ENCODE measurements at regions not wholly inside any gene's neighbourhood (a gene's known extent, or its start where the extent isn't known, plus 50 kb on each side); places are given as distances from the start of the nearest gene placed in this dataset.
"Not testable (repeated sequence)": the region's sequence is repeated elsewhere in the genome, so short reads cannot be mapped to it uniquely, and the experiment has no call there.

DNA sequence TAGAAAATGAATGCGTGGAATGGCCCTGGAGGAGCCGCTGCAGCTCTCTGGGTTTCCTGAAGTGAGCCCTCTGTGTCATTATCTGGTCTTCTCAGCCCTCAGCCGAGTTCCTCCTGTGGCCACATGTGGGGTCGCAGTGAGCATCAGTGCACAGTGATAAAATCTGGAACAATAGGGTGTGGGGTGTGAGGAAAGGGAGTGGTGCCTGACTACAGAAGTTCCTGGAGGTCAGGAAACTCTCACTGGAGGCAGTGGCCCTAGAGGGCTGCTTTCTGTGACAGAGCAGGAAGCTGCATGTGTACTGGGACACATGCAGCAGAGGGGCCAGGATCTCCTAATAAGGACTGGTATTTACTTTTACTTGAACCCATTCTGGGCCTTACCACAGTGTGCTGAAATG lies 1942.5 kb downstream of the FOXD4L5 start:
- TF ChIP-seq EZH2 (IDR thresholded peaks at IDR 0.05; ENCODE audit: borderline replicate concordance, insufficient read depth, low read length, poor library complexity, severe bottlenecking); CTCF (IDR thresholded peaks at IDR 0.05; ENCODE audit: poor library complexity, severe bottlenecking); TAF1 (IDR thresholded peaks at IDR 0.05; ENCODE audit: low read depth); MXI1 (conservative IDR thresholded peaks at IDR 0.05; ENCODE audit: poor library complexity, severe bottlenecking); POLR2AphosphoS5 (IDR thresholded peaks at IDR 0.05); SMC3 (conservative IDR thresholded peaks at IDR 0.05; ENCODE audit: poor library complexity): not testable (repeated sequence)
